Vagina (tissue), 2 donors: ENCODE measurements at regions not wholly inside any gene's neighbourhood (a gene's known extent, or its start where the extent isn't known, plus 50 kb on each side); places are given as distances from the start of the nearest gene placed in this dataset.

Experiments used
- DNase-seq, 2 donors: peaks; one replicate each; pipeline ENCODE4 v3.0.0-alpha.2; 2017; ENCODE audit errors: extremely low spot score in 2 of 2
- H3K27ac ChIP-seq: fragments of 200-600 bp; sonication (generic); one replicate; pipeline ENCODE4 v1.5.1; 2019
- H3K27me3 ChIP-seq: fragments of 200-600 bp; sonication (generic); one replicate; pipeline ENCODE4 v1.5.1; 2019
- H3K36me3 ChIP-seq, 2 donors: fragments of 200-600 bp; sonication (generic); one replicate each; pipeline ENCODE4 v1.5.1; 2017 to 2019
- H3K4me1 ChIP-seq: fragments of 200-600 bp; sonication (generic); one replicate; pipeline ENCODE4 v1.5.1; 2019
- H3K4me3 ChIP-seq, 2 donors: fragments of 200-600 bp; sonication (generic); 1 replicate in 1 of 2; 2 replicates in 1 of 2; pipeline ENCODE4 v1.5.1; 2016 to 2019
- H3K9me3 ChIP-seq: fragments of 200-600 bp; sonication (generic); one replicate; pipeline ENCODE4 v1.5.1; 2019
- POLR2A ChIP-seq, 2 donors: fragments of 450-650 bp; IDR thresholded peaks; one replicate each; pipeline ENCODE4 v1.6.1; 2017; ENCODE audit warnings: antibody characterized with exemption in 2 of 2, mild to moderate bottlenecking in 2 of 2, moderate library complexity in 2 of 2
- POLR2AphosphoS5 ChIP-seq, 2 donors: sonication (generic); formaldehyde crosslinking; IDR thresholded peaks; one replicate each; pipeline ENCODE4 v1.9.0; 2017; ENCODE audit warnings: antibody characterized with exemption in 2 of 2, mild to moderate bottlenecking in 2 of 2, low read depth in 1 of 2; ENCODE audit not compliant: insufficient read depth in 1 of 2
- intact Hi-C: fragments of 100-400 bp; cut with DNase I; formaldehyde crosslinking; loops from one replicate; pipeline ENCODE4 v1.15.1; 2023
- TF ChIP-seq, protein P1 (sequence below), 3 experiments: fragments of 450-650 bp in 2 of 3; fragments of 200-600 bp in 1 of 3; sonication (generic) in 1 of 3; IDR thresholded peaks; one replicate each; pipeline ENCODE4 v1.5.1; 2017 to 2019; ENCODE audit warnings: antibody characterized with exemption in 3 of 3, mild to moderate bottlenecking in 2 of 3, moderate library complexity in 2 of 3

DNA sequence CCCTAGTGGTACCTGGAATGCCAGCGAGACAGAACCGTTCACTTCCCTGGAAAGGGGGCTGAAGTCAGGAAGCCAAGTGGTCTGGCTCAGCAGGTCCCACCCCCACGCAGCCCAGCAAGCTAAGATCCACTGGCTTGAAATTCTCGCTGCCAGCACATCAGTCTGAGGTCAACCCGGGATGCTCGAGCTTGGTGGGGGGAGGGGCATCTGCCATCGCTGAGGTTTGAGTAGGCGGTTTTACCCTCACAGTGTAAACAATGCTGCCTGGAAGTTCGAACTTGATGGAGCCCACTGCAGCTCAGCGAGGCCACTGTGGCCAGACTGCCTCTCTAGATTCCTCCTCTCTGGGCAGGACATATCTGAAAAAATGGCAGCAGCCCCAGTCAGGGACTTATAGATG lies 464.7 kb upstream of the TOM1L1 start:
- Histone ChIP-seq H3K27ac (no peak overlapping the region), H3K27me3 (no peaks in the 10 kb centered on the region), H3K4me3 (no peak overlapping the region), H3K36me3 (no peaks in the 10 kb centered on the region), H3K9me3 (no peaks in the 10 kb centered on the region), H3K4me1 (no peaks in the 10 kb centered on the region)
- DNase-seq: no peak
- TF ChIP-seq, protein P1, sequence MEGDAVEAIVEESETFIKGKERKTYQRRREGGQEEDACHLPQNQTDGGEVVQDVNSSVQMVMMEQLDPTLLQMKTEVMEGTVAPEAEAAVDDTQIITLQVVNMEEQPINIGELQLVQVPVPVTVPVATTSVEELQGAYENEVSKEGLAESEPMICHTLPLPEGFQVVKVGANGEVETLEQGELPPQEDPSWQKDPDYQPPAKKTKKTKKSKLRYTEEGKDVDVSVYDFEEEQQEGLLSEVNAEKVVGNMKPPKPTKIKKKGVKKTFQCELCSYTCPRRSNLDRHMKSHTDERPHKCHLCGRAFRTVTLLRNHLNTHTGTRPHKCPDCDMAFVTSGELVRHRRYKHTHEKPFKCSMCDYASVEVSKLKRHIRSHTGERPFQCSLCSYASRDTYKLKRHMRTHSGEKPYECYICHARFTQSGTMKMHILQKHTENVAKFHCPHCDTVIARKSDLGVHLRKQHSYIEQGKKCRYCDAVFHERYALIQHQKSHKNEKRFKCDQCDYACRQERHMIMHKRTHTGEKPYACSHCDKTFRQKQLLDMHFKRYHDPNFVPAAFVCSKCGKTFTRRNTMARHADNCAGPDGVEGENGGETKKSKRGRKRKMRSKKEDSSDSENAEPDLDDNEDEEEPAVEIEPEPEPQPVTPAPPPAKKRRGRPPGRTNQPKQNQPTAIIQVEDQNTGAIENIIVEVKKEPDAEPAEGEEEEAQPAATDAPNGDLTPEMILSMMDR (IDR thresholded peaks at IDR 0.05): no peak
- no peak for TF ChIP-seq POLR2A (IDR thresholded peaks at IDR 0.05)
- TF ChIP-seq POLR2AphosphoS5 (IDR thresholded peaks at IDR 0.05; ENCODE audit: insufficient read depth in 1 of 2, low read depth in 1 of 2): no peak
- intact Hi-C loops: no loop called here

DNA sequence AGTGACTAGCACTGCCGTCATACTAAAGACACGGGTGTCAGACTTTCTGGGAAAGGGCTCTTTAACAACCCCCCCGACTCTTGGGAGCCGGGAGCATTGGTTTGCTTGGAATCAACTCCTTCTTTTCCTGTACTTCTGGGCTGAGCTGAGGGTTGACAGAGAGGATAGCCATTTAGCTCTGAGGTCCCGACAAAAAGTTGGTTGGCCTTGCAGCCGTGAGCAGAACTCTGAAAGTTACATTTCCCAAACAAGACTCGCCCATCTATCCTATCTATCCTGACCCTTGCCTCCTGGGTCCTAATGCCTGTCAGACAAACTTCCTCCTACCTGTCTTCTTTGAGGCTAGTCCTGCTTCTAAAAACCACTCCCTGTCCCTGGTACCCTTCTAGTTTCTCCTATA lies 460.8 kb upstream of the TOM1L1 start:
- intact Hi-C loops: no loop called here

DNA sequence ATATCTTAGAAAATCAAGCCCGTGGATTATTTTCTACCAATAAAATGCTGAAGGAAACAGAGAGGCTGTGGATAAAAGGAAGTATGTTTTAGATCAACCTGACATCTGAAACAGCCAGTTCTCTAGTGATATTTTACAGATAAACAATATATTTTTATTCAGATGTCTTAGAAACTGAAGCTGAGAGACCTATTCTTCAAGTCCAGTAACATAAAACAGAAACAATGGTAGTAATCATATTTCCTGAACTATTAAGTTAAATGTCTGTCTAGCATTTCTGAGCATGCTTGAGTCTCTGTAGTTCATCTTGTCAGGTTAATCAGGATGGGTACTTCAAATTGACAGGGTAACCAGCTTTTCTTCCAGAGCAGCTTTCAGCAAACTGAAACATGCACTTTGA lies 449.6 kb upstream of the TOM1L1 start:
- Histone ChIP-seq H3K4me1 (no peaks in the 10 kb centered on the region), H3K9me3 (peaks cover 7% of the 10 kb centered on the region), H3K4me3 (no peak overlapping the region), H3K27ac (no peak overlapping the region), H3K36me3 (no peaks in the 10 kb centered on the region), H3K27me3 (no peaks in the 10 kb centered on the region)
- intact Hi-C loops: no loop called here
- DNase-seq: no peak
- TF ChIP-seq, protein P1 (IDR thresholded peaks at IDR 0.05): no peak
- TF ChIP-seq POLR2AphosphoS5 (IDR thresholded peaks at IDR 0.05; ENCODE audit: insufficient read depth in 1 of 2, low read depth in 1 of 2) (no peak), POLR2A (IDR thresholded peaks at IDR 0.05) (no peak)

More for the DNA sequence above, 460.8 kb upstream of the TOM1L1 start:
- Histone ChIP-seq H3K4me1 (no peaks in the 10 kb centered on the region), H3K36me3 (no peaks in the 10 kb centered on the region), H3K27ac (no peak overlapping the region), H3K27me3 (no peaks in the 10 kb centered on the region), H3K4me3 (no peak overlapping the region), H3K9me3 (no peaks in the 10 kb centered on the region)
- no peak for DNase-seq
- TF ChIP-seq, protein P1 (IDR thresholded peaks at IDR 0.05): no peak
- TF ChIP-seq POLR2AphosphoS5 (IDR thresholded peaks at IDR 0.05; ENCODE audit: insufficient read depth in 1 of 2, low read depth in 1 of 2) (no peak), POLR2A (IDR thresholded peaks at IDR 0.05) (no peak)

DNA sequence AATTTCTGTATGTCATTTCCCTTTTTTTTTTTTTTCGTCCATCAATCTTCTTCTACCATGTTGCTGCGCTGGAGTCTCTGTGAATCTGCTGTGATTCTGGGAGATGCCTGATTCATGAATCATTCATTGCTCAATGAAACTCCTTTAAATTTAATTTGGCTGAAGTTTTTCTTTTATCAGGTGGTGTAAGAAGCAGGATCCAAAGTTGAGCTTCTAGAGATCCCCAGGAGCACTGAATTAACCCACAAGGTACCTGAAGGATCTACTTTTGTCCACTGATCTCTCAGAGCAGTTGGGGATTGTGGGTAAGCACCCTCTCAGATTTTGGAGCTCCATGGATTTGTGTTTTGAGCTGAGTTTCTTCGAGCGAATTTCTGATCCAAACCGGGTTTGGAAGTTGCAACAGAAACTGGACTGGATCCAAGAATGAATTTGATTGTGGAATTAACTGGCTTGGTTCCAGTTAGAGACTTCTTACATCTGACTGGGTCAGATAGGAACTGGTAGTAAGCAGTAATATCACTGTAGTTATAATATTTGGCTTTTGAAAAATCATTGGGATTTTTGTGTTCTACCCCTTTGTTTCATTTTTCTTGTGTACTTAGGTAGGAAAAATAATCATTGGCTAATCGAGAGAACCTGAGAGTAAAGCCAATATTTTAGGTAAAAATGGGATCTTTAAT lies 447.8 kb upstream of the TOM1L1 start:
- intact Hi-C loops: no loop called here
- DNase-seq: no peak

More for the DNA sequence above, 447.8 kb upstream of the TOM1L1 start:
- no peak overlapping the region for H3K27ac ChIP-seq
- no peaks in the 10 kb centered on the region for H3K4me1 ChIP-seq
- peaks cover 7% of the 10 kb centered on the region for H3K9me3 ChIP-seq
- no peaks in the 10 kb centered on the region for H3K36me3 ChIP-seq
- H3K27me3 ChIP-seq: no peaks in the 10 kb centered on the region
- TF ChIP-seq POLR2AphosphoS5 (IDR thresholded peaks at IDR 0.05; ENCODE audit: insufficient read depth in 1 of 2, low read depth in 1 of 2) (no peak), POLR2A (IDR thresholded peaks at IDR 0.05) (no peak)
- TF ChIP-seq, protein P1 (IDR thresholded peaks at IDR 0.05): no peak
- no peak overlapping the region for H3K4me3 ChIP-seq
